Activated CD4-positive, alpha-beta memory T cell treated with anti-CD3 and anti-CD28 coated beads, Interleukin-2, amount 10 ng/mL, durations not matched to agents 7 days and 5 days (primary cell): ENCODE measurements at regions not wholly inside any gene's neighbourhood (a gene's known extent, or its start where the extent isn't known, plus 50 kb on each side); places are given as distances from the start of the nearest gene placed in this dataset.

Experiments
- CTCF ChIA-PET: fragments of 350-600 bp; sonication (Branson Sonifier 250); formaldehyde crosslinking; loops from one replicate; lab custom pipeline; 2021; ENCODE audit warnings: antibody characterized with exemption, inconsistent platforms; lab: Charles Lee
- POLR2A ChIA-PET: fragments of 350-600 bp; sonication (Branson Sonifier 250); formaldehyde crosslinking; loops from one replicate; lab custom pipeline; 2021; ENCODE audit warnings: antibody characterized with exemption; lab: Charles Lee
- DNase-seq: peaks from one replicate; pipeline ENCODE4 v3.0.0-alpha.2; 2020
- H3K27ac Mint-ChIP-seq: one replicate; pipeline ENCODE4 v1.8.0; 2021; ENCODE audit warnings: mild to moderate bottlenecking, mixed read lengths
- H3K27me3 Mint-ChIP-seq: one replicate; pipeline ENCODE4 v1.8.0; 2021; ENCODE audit warnings: mixed read lengths
- H3K36me3 Mint-ChIP-seq: one replicate; pipeline ENCODE4 v1.8.0; 2021; ENCODE audit warnings: low read depth, mixed read lengths
- H3K4me1 Mint-ChIP-seq: one replicate; pipeline ENCODE4 v1.8.0; 2021; ENCODE audit warnings: mixed read lengths
- H3K4me3 Mint-ChIP-seq: one replicate; pipeline ENCODE4 v1.8.0; 2021; ENCODE audit warnings: mild to moderate bottlenecking, mixed read lengths
- H3K9me3 Mint-ChIP-seq: one replicate; pipeline ENCODE4 v1.8.0; 2021; ENCODE audit warnings: mixed read lengths

- no peaks in the 10 kb centered on the region for H3K4me1 Mint-ChIP-seq
- ChIA-PET POLR2A (no interaction called here), CTCF (no interaction called here)
- no peaks in the 10 kb centered on the region for H3K27me3 Mint-ChIP-seq
- DNase-seq: no peak
- no peaks in the 10 kb centered on the region for H3K36me3 Mint-ChIP-seq
- no peak overlapping the region for H3K4me3 Mint-ChIP-seq
- H3K27ac Mint-ChIP-seq: no peak overlapping the region
- no peaks in the 10 kb centered on the region for H3K9me3 Mint-ChIP-seq
Measured at GRCh38 chr13:76239031-76239680, 603.0 kb downstream of the LMO7 start.

DNA sequence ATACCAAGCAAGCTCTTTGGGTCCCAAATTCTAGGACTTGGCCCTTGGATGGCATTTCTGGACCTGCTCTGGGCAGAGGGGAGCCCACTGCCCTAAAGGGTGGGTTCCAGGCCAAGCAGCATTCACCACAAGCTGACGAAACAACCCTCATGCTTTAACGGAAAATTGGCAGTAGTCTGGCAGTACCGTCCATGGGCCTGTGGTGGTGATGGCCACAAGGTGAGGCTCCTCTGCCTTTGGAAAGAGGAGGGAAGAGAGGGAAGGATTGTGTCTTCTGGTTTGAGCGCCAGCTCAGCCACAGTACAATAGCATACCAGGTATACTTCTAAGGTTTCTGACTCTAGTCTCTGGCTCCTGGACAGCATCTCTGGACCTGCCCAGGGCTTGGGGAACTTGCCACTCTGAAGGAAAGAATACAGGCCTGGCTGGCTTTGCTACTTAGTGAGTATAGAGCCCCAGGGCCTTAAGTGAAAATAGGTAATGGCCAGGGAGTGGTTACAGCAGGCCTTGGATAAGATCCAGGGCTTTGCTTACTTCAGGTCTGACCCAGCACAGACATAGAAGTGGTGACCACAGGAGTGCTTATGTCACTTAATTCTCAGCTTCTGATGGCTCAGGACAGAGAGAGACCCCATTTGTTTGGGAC is 595.5 kb downstream of the LMO7 start:
- POLR2A ChIA-PET: no interaction called here
- CTCF ChIA-PET: interaction anchor here (0.6 kb wide), 1 partner anchor 18 kb away, joined by 3 read pairs; no protein-coding TSS in a partner anchor
- no peak for DNase-seq
- H3K27me3 Mint-ChIP-seq: no peaks in the 10 kb centered on the region
- H3K4me3 Mint-ChIP-seq: no peak overlapping the region
- H3K27ac Mint-ChIP-seq: no peak overlapping the region
- H3K9me3 Mint-ChIP-seq: no peaks in the 10 kb centered on the region
- no peaks in the 10 kb centered on the region for H3K36me3 Mint-ChIP-seq
- no peaks in the 10 kb centered on the region for H3K4me1 Mint-ChIP-seq

- no peaks in the 10 kb centered on the region for H3K36me3 Mint-ChIP-seq
- no peaks in the 10 kb centered on the region for H3K27me3 Mint-ChIP-seq
- H3K4me3 Mint-ChIP-seq: no peak overlapping the region
- H3K9me3 Mint-ChIP-seq: no peaks in the 10 kb centered on the region
- ChIA-PET CTCF (no interaction called here), POLR2A (no interaction called here)
- no peak overlapping the region for H3K27ac Mint-ChIP-seq
- no peaks in the 10 kb centered on the region for H3K4me1 Mint-ChIP-seq
- no peak for DNase-seq
Measured at GRCh38 chr13:76229281-76229680, 593.2 kb downstream of the LMO7 start.

GRCh38 chr13:76226941-76227340 is 590.8 kb downstream of the LMO7 start:
- CTCF ChIA-PET: no interaction called here
- Mint-ChIP-seq H3K4me1 (no peaks in the 10 kb centered on the region), H3K36me3 (no peaks in the 10 kb centered on the region)

DNA sequence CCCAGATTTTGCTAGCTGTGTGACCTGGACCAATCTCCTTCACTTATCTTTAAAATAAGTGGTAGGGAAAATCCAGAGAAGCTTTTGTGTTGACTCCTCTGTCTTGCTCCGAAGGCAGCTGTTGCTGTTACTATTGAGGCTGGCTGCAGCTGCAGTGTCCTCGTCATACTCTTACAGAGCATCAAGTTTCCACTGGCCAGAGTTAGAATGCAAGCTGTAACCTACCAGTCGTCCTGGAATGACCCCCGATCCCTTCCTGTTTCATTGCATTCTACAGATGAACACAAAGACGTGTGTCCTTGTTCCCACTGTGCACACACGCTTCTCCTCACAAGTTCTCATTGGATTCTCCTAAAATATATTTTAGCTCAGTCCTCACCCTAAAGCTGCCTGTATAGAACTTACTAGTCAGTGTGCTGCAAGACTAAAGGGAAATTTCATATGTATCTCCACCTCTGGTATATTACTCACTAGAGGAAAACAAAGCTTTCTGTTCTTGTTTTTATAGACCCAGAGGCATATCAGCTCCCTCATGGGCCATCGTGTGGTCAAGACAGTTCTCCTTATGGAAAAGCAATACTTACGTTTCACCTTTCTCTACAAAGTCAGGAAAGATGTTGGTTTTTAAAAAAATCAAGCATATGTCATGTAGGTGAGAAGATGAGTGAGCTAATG is 589.8 kb downstream of the LMO7 start:
- no peaks in the 10 kb centered on the region for H3K4me1 Mint-ChIP-seq
- CTCF ChIA-PET: no interaction called here

More at GRCh38 chr13:76226941-76227340, 590.8 kb downstream of the LMO7 start:
- POLR2A ChIA-PET: no interaction called here
- no peak overlapping the region for H3K27ac Mint-ChIP-seq
- no peaks in the 10 kb centered on the region for H3K9me3 Mint-ChIP-seq
- no peaks in the 10 kb centered on the region for H3K27me3 Mint-ChIP-seq
- no peak overlapping the region for H3K4me3 Mint-ChIP-seq
- no peak for DNase-seq

DNA sequence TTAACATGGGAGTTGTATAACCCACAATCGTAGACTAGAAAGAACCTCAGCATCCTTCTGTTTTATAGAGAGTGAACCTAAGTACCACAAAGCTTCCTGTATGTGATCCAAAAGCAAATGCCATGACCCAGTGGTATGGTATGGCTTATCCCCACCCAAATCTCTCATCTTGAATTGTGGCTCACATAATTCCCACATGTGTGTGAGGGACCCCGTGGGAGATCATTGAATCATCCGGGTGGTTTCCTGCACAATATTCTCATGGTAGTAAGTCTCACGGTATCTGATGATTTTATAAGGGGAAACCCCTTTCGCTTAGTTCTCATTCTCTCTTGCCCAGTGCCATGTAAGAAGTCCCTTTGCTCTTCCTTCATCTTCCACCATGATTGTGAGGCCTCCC is 587.9 kb downstream of the LMO7 start:
- no peak for DNase-seq
- ChIA-PET CTCF (no interaction called here), POLR2A (no interaction called here)
- H3K36me3 Mint-ChIP-seq: no peaks in the 10 kb centered on the region
- no peak overlapping the region for H3K27ac Mint-ChIP-seq
- no peaks in the 10 kb centered on the region for H3K27me3 Mint-ChIP-seq
- H3K4me1 Mint-ChIP-seq: no peaks in the 10 kb centered on the region
- no peaks in the 10 kb centered on the region for H3K9me3 Mint-ChIP-seq
- no peak overlapping the region for H3K4me3 Mint-ChIP-seq

More for the DNA sequence above, 589.8 kb downstream of the LMO7 start:
- DNase-seq: no peak
- Mint-ChIP-seq H3K27ac (no peak overlapping the region), H3K27me3 (no peaks in the 10 kb centered on the region), H3K9me3 (no peaks in the 10 kb centered on the region), H3K36me3 (no peaks in the 10 kb centered on the region), H3K4me3 (no peak overlapping the region)
- POLR2A ChIA-PET: no interaction called here

DNA sequence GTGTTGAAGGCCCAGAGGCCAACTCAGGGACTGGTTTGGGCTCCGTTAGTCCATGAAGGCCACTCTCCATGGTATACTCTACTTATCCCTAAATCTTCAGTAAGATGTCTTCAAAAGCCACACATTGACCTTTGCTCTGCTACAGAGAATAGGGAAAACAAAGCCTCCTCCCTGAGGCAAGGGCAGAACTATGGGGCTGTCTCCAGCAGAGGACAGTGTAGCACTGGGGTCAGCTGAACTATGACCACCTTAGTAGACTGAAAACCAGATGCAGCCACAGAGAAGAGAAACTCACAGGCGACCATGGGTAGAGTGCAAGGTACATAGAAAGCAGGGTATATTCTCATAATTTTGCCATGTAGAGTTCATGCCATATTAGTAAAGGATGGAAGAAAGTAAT is 587.4 kb downstream of the LMO7 start:
- POLR2A ChIA-PET: no interaction called here
- CTCF ChIA-PET: no interaction called here
- DNase-seq: no peak
- H3K4me1 Mint-ChIP-seq: no peaks in the 10 kb centered on the region
- no peaks in the 10 kb centered on the region for H3K27me3 Mint-ChIP-seq
- no peak overlapping the region for H3K4me3 Mint-ChIP-seq
- H3K27ac Mint-ChIP-seq: no peak overlapping the region
- no peaks in the 10 kb centered on the region for H3K36me3 Mint-ChIP-seq
- no peaks in the 10 kb centered on the region for H3K9me3 Mint-ChIP-seq

- H3K9me3 Mint-ChIP-seq: no peaks in the 10 kb centered on the region
- H3K4me1 Mint-ChIP-seq: no peaks in the 10 kb centered on the region
- DNase-seq: no peak
- no peaks in the 10 kb centered on the region for H3K36me3 Mint-ChIP-seq
- POLR2A ChIA-PET: no interaction called here
- H3K27ac Mint-ChIP-seq: no peak overlapping the region
- no peaks in the 10 kb centered on the region for H3K27me3 Mint-ChIP-seq
- H3K4me3 Mint-ChIP-seq: no peak overlapping the region
- CTCF ChIA-PET: no interaction called here
Measured at GRCh38 chr13:76222511-76222910, 586.4 kb downstream of the LMO7 start.

- Mint-ChIP-seq H3K36me3 (no peaks in the 10 kb centered on the region), H3K4me1 (no peaks in the 10 kb centered on the region), H3K4me3 (no peak overlapping the region), H3K27me3 (no peaks in the 10 kb centered on the region), H3K27ac (no peak overlapping the region), H3K9me3 (no peaks in the 10 kb centered on the region)
- POLR2A ChIA-PET: no interaction called here
- CTCF ChIA-PET: no interaction called here
- no peak for DNase-seq
Measured at GRCh38 chr13:76216729-76217128, 580.6 kb downstream of the LMO7 start.

DNA sequence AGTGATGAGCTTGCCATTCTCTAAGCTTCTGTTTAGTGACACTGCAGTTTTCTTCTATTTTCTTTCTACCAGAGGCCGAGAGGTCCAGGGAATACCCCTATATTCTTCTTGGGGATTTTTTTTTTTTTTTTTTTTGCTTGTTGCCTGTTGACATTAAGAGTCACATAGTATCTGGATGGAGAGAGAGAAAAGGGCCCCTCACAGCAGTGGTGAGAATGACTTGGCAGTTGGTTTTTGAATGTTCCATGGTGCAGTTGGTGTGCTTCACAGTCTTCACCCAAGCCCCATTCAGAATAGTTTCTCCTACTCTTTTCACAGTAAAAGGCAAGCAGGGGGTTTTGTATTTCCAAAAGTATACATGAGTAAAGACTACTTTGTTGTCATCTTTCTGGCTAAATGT is 577.9 kb downstream of the LMO7 start:
- CTCF ChIA-PET: interaction anchor here (0.7 kb wide), 1 partner anchor 18 kb away, joined by 3 read pairs; no protein-coding TSS in a partner anchor
- Mint-ChIP-seq H3K4me3 (no peak overlapping the region), H3K27me3 (no peaks in the 10 kb centered on the region), H3K36me3 (no peaks in the 10 kb centered on the region), H3K9me3 (no peaks in the 10 kb centered on the region), H3K27ac (no peak overlapping the region), H3K4me1 (no peaks in the 10 kb centered on the region)
- POLR2A ChIA-PET: no interaction called here
- no peak for DNase-seq

- no peak overlapping the region for H3K27ac Mint-ChIP-seq
- no peaks in the 10 kb centered on the region for H3K9me3 Mint-ChIP-seq
- H3K27me3 Mint-ChIP-seq: no peaks in the 10 kb centered on the region
- DNase-seq: no peak
- H3K4me3 Mint-ChIP-seq: no peak overlapping the region
- H3K4me1 Mint-ChIP-seq: no peaks in the 10 kb centered on the region
- CTCF ChIA-PET: interaction anchor here (0.7 kb wide), 1 partner anchor 18 kb away, joined by 3 read pairs; no protein-coding TSS in a partner anchor
- no peaks in the 10 kb centered on the region for H3K36me3 Mint-ChIP-seq
- POLR2A ChIA-PET: no interaction called here
Measured at GRCh38 chr13:76213423-76213904, 577.3 kb downstream of the LMO7 start.

DNA sequence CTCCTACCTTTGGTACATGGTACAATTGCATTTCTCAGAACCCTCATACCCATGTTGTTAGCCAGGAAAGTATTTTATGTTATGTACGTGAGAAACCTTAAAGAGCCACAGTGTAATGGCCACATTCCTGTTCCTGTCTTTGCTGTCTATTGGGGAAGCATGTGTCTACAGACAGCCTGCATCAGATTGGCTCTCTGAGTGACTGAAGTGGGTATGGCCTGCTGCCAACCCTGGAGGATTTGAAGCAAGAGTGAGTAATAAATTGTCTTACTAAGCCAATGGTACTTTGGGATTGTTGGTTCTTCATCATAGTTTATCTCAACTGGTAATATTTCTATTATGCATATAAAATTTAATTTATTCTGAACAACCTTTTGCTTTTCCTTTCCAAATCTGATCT is 574.1 kb downstream of the LMO7 start:
- Mint-ChIP-seq H3K4me3 (no peak overlapping the region), H3K27me3 (no peaks in the 10 kb centered on the region), H3K36me3 (no peaks in the 10 kb centered on the region), H3K27ac (no peak overlapping the region), H3K4me1 (no peaks in the 10 kb centered on the region), H3K9me3 (no peaks in the 10 kb centered on the region)
- ChIA-PET POLR2A (no interaction called here), CTCF (no interaction called here)
- DNase-seq: no peak

DNA sequence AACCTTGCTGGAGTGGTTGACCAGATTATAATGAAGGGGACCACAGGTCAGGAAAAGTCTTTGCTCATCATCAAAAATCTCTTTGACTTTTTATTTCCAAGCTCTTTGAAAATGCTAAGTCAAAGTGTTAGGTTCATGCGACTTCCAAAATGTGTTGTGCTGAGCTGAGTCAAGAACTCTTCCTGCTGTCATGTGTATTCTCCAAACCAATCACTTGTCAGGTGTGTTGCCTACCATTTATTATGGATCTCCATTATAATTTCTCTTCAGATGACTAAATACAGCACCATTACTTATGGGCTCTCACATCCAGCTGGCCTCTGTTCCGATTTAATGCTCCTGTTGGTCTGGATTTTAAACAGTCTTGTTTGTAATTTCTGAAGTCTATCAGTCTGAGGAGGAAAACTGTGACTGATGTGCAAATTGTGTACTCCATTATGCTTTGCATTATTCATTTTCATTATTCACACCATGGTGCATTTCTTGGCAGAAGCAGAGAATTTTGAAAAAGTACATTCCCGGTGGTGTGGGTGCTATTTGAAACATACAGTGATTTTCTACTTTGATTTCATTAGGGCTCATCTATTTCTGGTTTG is 562.5 kb downstream of the LMO7 start:
- Mint-ChIP-seq H3K4me1 (no peaks in the 10 kb centered on the region), H3K36me3 (no peaks in the 10 kb centered on the region), H3K9me3 (no peaks in the 10 kb centered on the region), H3K4me3 (no peak overlapping the region), H3K27ac (no peak overlapping the region), H3K27me3 (no peaks in the 10 kb centered on the region)
- ChIA-PET POLR2A (no interaction called here), CTCF (no interaction called here)
- DNase-seq: no peak
